Activated CD8-positive, alpha-beta memory T cell treated with anti-CD3 and anti-CD28 coated beads, Interleukin-2, amount 50 U/mL, for 4 hours (primary cell): ENCODE measurements at regions not wholly inside any gene's neighbourhood (a gene's known extent, or its start where the extent isn't known, plus 50 kb on each side); places are given as distances from the start of the nearest gene placed in this dataset.
"Not testable (repeated sequence)": the region's sequence is repeated elsewhere in the genome, so short reads cannot be mapped to it uniquely, and the experiment has no call there.

ENCODE experiments used
- DNase-seq: peaks from one replicate; pipeline ENCODE4 v3.0.0-alpha.2; 2020

DNA sequence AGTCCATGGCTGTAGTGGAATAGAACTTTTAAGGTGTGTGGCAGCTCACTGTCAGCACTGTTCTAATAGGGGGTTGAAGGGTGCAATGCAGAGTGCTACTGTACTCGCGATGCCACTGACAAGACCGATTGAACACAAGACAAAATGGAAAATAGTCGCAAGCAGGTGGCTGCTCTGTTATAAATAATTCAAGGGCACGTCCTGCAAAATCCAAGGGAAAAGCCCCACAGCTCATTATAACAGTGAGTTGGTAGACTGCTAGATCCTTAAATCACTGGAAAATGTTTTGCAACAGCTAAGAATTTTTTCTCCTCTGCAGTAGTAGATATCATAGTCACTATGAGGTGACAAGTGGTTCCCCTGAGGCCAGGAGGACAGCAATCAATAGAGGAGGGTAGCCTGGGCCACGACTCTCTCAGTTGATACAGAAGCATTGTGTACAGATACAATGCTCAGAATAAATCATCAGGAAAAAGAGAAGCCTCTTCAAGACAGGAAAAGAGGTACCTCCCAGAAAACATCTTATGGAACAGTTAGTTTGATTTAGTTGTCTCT, 926.3 kb downstream of the TLE4 start:
- no peak for DNase-seq

DNA sequence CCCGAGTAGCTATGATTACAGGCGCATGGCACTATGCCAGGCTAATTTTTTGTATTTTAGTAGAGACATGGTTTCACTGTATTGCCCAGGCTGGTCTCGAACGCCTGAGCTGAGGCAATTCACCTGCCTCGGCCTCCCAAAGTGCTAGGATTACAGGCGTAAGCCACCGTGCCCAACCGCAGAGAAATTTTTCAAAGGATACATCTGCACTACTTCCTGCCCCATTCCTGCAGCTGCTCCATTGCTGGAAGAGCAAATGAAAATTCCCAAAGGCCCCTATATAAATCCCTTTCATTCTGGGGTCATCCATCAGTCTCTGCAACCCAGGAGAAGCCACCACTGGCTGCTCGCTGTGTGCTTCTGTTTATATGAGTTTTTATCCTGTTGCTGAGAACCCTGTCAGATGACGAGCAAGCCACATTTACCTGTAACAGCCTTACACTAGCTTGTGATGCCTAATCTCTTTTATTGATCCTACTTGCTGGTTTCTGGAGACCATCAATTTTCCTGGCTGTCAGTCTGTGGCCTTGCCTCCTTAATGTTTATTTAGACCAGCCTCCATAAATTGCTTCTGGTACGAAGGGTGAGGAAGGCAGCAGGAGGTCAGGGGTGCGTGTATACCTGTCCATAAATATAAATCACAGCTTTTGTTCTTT, 925.3 kb downstream of the TLE4 start:
- no peak for DNase-seq

DNA sequence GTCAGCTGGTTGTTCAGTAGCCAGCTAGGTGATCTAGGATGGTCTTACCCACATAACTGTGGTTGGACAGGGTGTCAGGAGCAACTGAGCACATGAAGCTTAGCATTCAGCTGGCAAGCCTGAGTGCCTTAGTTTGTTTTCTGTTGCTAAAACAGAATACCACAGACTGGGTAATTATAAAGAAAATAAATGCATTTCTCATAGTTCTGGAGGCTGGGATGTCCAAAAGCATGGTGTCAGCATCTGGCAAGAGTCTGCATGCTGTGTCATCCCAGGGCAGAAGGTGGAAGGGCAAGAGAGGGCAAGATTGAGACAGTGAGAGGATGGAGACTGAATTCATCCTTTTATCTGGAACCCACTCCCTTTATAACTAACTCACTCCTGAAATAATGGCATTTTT, 921.5 kb downstream of the TLE4 start:
- no peak for DNase-seq

DNA sequence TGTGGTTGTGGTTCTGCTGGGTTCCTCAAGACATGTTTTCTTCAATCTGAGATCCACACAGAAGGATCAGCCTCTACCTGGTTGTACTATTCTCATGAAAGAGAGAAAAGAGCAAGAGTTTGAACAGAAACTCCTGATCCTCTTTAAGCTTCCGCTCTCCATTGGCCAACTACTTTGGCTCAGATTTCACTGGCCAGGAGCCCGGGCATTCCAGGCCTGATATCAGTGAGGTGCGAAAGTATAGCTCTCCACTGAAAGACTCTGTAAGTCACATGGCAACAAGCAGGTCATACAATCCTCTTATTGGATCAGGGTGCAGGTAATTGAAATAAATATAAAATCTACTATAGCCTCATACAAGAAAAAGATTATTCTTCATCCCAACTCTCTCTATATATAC, 920.5 kb downstream of the TLE4 start:
- DNase-seq, result no peak

DNA sequence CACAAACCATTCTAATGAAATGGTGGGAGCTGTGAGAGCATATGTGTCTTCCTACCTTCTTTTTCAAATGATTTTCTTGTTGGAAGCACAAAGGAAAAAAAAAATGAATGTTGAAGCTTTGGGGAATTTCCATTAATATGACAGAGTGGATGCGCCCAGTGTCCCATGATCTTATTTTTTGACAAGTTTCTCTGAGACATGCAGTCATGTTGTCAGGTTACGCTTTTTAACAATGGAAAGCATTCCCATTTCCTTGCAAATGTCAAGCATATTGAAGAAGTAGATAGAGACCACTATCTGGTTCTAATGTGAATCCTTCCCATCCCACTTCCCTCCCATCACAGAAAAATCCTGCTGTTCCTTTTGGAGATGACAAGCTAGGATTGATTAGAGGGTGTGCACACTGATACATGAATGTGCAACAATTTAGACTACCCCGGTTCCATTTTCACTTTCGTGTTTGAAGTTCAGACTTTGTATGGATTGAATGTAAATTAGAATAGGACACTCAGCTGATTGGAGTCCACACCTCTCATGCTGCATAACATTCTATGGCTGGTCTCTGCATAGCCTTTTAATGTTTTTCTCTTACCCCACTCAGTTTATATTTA, 919.4 kb downstream of the TLE4 start:
- no peak for DNase-seq

DNA sequence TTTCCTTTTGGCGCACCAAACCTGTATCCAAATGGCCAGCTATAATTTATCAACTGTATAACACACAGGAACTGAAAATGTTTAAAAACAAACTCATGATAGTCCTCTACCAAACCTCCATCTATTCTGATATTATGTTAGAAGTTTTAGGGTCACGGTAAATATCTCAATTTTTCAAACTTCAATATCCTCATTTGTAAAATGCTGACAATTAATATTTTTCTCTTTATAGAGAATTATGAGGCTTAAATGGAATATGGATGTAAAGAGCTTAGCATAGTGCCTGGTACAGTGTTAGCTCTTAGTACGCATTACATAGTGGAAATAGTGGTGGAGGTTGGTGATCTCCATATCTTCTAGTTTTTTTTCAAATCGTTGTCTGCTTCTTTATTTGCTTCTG, 917.6 kb downstream of the TLE4 start:
- DNase-seq, result no peak

DNA sequence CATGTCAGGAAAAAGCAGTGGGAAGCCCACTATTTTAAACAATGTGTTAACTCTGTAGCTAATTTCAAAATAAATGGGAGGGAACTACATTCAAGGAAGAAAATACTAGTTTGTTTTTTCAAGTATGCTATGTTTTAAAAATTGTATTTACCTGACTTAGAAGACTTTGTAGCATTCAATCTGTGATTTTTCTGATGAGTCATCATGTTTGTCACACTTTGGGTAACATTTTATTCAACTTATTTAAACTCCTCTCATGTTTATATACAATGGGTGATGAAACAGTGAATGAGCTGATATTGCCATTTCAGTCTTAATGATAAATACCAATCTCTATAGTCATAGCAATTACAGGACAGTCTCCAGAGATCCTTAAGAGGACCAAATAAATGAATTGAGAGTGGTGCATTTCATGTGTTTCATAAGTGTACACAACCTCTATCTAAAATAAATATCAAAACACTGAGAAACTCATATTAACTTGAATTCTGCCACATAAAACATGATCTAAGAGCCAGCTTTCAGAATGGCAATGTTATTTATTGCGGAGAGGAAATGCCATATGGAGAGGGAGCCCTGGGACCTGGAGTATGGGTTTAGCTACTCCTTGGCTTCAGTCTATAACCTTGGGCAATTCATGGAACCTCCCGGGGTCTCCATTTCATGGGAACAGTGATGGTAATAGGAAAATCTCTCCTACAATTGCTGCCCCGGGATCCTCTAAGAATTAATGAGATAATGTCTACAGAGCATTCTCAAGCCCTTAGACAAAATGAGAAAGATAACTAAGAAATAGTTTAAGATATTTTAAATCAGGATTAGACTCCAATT, 913.9 kb downstream of the TLE4 start:
- DNase-seq, result no peak

DNA sequence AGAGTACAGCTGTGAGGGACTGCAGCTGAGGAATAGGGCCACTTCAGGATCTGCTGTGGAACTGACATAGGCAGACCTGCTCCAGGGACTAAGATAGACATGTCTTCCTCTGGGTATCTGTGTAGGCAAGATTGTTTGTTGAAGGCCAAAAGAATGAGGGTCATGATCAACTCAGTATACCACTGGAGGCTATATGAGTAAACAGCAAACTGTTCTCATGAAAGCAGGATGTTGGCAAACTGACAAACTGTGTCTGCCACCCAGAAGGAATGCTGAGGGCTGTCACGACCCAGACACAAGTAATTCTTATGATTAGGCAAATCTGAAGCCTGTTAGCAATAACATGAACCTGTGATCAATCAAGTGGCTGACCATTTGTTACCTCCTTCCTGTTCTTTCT, 910.5 kb downstream of the TLE4 start:
- not testable (repeated sequence) for DNase-seq

DNA sequence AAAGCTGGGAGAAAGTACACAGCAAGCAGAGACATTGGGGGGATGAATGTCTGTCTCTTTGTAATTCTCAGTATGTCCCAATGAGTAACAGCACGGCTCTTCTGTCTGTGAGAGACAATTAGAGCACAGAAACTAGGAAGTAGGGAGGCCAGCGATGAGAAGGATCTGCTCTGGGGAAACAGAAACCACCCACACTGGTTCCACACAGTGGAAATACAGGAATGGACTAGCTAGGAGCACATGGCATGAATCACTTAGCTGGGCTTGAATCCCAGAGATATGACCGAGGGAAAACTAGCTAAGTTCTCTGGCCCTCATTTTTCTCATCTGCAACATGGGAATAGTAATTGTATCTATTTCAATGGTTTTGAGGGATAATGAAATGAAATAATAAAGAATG, 895.9 kb downstream of the TLE4 start:
- DNase-seq, result no peak

DNA sequence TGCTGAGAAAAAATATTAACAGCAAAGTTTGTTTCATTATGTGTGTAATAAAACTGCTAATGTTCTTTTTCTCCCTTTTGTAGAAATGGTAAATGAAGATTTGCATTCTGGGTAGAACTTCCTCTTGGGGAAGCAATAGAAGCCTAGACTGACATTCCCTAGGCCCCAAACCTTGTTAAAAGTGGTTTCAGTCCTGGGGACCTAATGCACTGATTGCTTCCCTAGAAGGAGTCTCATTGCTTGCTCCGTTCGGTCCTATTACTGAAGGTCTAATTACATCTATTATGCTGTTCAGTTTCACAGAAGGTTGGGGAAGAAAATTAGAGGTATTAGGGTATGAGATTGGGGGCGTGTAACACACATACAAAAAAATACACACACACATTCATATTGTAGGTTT, 893.8 kb downstream of the TLE4 start:
- no peak for DNase-seq

DNA sequence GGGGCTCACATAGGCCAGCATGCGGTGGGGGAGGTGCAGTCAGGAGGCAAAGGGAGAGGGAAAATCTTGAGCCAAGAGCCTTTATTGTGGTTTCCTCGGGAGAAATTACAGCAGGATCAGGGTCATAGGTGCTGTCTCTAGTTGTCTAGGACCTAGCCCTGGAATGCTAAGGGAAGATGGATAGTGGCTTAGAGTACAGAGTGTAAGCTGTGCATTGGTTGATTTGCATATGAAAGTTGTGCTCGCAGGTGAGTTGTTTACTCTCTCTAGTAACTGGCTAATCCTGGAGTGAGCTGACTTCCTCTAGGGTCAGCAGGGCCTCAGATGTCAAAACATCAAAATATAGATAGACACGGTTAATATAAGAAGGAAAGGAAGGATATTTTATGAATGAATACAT, 877.7 kb downstream of the TLE4 start:
- DNase-seq, result no peak

DNA sequence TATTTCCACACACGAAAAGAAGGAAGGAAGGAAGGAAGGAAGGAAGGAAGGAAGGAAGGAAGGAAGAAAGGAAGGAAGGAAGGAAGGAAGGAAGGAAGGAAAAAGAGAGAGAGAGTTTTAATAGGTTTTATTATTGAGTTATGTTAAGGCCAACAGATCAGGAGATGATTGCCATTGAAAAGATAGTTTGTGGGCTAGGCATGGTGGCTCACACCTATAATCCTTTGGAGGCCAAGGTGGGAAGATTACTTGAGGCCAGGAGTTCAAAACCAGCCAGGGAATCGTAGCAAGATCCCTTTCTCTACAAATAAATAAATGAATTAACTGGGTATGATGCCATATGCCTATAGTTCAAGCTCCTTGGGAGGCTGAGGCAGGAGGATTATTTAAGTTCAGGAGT, 877.2 kb downstream of the TLE4 start:
- DNase-seq, result no peak

DNA sequence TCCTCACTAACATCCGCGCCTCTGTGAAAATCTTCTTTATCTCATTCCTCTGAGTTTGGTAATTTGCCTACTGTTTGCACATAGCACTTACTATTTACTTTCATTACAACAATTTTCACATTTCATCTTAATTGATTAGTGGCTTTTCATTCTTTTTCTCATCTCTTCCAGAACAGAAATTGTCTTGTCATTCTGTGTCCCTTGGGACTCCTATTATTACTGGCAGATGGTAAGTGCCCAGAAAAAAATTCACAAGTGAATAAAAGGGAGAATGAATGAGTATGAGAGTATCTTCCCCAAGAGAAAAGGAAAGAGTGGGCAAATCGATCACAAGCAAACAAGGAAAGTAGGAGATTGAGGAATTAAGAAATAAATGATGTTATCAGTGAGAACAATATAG, 876.1 kb downstream of the TLE4 start:
- no peak for DNase-seq

DNA sequence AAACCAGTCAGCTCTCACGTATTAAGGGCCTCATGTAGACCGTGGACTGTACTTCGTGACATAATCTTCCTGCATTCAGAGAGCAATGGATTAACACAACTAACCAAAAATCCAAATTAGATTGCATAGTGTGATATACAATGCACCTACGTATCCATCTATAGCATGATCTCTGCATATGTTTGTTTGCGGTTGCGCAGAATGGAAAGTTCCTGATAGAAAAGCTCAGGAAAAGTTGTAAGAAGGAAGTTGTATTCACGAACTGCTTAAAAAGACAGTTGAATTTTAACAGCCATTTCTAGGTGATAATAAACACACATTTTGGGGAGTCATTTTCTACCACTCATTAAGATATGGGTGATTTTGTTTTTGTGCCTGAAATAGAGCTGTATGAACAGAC, 869.0 kb downstream of the TLE4 start:
- no peak for DNase-seq

DNA sequence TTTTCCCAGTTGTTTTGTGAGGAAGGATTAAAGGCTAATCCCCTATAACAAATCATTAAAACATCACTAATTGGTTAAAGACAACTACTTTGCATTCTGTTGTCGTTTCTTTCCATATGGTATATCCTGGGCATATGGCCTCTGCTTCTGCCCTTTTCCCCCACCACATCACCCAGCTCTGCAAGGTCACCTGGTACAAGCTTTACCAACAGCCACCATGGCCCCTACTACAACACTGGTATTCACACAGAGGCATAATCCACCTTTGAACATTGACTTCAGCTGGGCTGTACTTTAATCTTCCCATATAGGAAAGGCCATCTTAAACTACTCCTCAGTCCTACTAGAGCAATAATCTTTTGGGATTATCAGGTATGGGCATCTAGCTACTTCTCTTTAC, 866.1 kb downstream of the TLE4 start:
- DNase-seq, result no peak

DNA sequence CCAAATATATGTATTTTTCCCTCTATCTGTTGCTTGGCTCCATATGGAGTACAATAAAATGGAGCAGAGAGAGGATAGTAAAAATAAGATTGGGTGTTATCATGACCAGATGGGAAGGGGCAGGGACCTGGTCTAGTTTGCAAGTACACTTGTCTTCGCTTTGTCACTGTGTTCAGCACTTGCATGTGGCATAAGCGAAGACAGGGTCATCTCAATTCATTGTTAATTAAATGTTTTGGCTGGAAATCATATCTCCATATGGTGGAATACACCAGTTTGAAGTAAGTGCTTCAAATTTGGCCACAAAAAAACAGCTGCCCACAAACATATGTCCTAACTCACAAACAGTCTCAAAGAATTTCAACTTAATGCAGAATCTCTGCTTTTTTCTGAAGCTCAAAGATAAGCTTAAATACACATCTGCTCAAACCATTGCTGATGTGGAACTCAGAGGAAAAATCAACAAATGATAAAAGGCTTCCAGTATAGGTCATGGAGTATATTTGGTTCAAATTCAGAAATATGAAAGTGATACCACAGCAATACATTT, 865.4 kb downstream of the TLE4 start:
- DNase-seq, result no peak

DNA sequence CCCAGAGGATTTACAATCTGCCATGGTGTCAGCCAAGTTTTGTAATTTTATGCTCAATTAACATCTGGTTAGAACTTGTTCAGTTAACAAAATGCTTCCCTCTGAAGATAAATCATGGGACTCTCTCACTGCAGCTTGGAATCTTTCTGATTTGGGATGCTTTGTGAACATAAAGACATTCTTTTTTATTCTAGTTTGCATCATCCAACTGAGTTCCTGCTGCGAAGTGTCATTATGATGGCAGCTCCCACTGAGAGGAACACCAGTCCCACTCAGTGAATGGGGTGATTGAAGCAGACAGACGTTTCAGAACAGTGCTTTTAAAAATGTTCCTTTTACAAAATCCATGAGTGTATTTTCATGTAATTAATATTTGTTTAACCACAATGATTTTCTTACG, 863.8 kb downstream of the TLE4 start:
- no peak for DNase-seq

DNA sequence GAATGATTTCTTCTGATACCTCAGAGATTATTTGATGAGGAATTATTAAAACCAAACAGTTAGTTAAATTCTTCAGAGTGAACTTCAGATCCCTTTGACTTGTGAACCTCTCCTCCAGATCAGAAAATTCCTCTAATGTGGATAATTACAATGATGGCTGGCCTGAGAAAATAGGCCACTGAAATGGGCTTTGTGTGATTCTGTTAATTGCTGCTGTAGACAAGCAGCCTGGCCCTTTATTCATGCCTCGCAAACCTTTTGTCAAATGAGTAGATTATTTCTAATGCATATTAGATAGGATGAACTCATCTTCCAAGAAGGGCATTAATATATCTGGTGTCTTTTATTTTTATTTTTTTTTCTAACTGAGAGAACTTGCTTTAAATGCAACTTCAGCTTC, 855.2 kb downstream of the TLE4 start:
- no peak for DNase-seq

DNA sequence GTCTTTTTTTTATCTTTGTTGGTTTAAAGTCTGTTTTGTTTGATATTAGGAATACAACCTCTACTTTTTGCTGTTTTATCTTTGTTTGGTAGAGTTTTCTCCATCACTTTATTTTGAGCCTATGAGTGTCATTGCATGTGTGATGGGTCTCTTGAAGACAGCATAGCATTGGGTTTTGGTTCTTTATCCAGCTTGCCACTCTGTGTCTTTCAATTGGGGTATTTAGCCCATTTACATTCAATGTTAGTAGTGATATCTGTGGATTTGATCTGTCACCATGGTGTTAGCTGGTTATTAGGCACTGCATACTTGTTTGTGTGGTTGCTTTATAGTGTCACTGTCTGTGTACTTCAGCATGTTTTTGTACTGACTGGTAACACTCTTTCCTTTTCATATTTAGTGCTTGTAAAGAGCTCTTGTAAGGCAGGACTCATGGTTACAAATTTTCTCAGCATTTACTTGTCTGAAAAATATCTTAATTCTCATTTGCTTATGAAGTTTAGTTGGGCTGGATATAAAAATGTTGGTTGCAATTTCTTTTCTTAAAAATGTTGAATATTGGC, 845.5 kb downstream of the TLE4 start:
- no peak for DNase-seq

DNA sequence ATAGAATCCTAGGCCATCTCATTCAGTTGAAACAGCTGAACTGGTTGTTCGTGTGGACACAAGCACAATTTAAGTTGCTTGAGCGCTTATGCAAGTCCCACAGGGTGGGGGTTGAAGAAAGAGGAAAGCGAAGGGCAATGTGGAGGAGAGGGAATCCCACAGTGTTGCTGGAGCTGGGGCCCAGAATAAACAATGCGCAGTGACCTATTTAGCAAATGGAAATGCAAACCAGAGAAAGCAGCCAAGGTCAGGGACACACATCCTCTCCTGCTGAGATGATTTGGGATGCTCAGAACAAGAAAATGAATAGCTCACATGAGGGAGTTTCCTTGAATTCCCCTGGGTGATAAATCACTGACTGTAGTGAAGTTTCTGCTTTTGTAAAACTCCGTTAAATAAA, 838.3 kb downstream of the TLE4 start:
- DNase-seq, result no peak

DNA sequence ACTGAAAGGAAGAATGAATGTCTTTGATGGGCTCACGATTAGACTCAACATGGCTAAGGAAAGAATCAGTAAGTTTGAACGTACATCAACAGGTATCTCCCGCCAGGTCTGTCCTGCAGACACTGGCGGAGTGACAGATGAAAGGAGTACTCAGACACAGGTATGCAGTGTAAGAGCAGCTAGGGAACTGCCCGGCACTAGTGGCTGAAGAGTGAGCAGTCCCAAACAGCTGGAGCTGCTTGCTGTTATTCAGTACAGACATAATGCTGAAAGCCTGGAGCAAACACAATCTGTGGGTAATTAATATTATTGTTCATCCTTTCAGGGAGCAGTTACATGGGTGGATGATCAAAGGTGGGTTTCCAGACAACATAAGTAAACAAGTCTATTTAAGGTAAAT, 835.5 kb downstream of the TLE4 start:
- DNase-seq, result no peak

DNA sequence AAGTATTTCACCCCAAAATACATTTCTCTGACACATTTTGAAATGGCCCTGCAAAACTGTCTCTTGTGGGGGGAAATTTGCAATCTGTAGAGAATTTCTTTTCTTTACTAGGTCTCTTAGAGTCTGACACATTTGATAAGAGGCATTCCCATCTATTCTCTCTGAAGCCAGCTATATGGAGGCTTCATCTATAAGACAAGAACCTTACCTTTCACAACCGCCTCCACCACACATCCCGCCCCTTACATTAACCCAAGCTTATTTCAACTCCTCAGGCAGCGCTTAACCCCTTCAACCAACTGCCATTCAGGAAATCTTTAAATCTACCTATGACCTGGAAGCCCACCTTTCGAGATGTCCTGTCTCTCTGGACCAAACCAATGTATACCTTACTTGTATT, 829.5 kb downstream of the TLE4 start:
- no peak for DNase-seq

DNA sequence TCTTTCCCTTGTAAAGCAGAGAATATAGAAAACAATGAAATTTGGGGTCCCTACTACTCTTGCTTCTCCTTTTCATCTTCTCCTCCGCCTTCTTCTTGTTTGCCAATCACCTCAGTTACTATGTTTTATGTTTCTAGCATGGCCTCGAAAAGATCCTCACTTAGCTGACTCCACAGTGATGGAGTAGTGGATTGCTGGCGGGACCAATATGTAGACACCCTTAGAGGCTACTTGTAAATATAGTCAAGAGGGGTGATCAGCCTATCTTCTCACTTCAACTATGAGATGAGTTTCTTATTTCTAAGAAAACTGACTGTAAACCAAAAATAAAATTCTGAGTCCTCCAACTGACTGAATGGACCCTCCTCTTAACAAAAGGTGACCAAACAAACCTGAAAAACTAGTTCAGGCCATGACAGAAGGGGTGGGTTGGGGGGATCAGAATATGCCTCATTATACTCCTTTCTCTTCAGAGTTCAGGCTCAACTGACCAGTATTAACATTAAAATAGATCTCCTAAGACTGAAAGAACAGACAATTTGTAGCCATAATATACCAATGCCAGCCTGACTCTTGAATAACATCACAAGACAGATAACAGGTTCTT, 829.0 kb downstream of the TLE4 start:
- no peak for DNase-seq
